ENCODE measurements at regions not wholly inside any gene's neighbourhood (a gene's known extent, or its start where the extent isn't known, plus 50 kb on each side); places are given as distances from the start of the nearest gene placed in this dataset.
"Not testable (repeated sequence)": the region's sequence is repeated elsewhere in the genome, so short reads cannot be mapped to it uniquely, and the experiment has no call there.

DNA sequence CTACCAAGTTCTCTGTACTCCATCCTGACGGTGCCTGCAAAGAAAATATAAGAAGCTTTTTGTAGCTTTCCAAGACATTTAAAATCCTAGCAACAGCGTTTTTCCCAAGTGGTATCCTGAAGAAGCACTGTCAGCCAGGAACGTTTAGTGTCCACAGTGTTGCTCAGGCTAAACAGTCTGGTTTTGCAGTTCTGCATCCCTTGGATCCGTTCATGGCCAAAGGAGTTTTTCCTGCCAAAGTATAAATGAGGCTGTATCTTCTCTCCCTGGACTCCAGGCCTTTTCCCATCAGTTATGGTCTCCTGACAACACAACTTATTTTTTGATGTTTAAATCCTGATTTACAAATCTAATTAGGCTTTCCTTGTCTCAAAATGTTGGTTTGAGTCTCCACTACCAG, 925.8 kb downstream of the TLE1 start:
- no peak for ATAC-seq (ENCODE audit: low read depth)
- no peak overlapping the region for H3K27ac ChIP-seq (ENCODE audit: poor library complexity, severe bottlenecking)

GRCh38 chr9:80755586-80755985, 933.8 kb downstream of the TLE1 start:
- no peak for TF ChIP-seq CTCF (IDR thresholded peaks at IDR 0.05; ENCODE audit: poor library complexity, severe bottlenecking)
- ATAC-seq (ENCODE audit: low read depth): no peak
- no peak overlapping the region for H3K4me3 ChIP-seq (ENCODE audit: severe bottlenecking)
- no peak for DNase-seq (ENCODE audit: low spot score)
- H3K4me1 ChIP-seq (ENCODE audit: insufficient read depth, poor library complexity, severe bottlenecking): no peaks in the 10 kb centered on the region
- H3K9me3 ChIP-seq (ENCODE audit: severe bottlenecking): no peaks in the 10 kb centered on the region
- H3K27ac ChIP-seq (ENCODE audit: poor library complexity, severe bottlenecking): no peak overlapping the region
- H3K27me3 ChIP-seq (ENCODE audit: insufficient read depth, poor library complexity, severe bottlenecking): no peaks in the 10 kb centered on the region
- no peaks in the 10 kb centered on the region for H3K36me3 ChIP-seq (ENCODE audit: low read depth)

More for the DNA sequence above, 925.8 kb downstream of the TLE1 start:
- no peak for DNase-seq (ENCODE audit: low spot score)
- Histone ChIP-seq H3K9me3 (ENCODE audit: severe bottlenecking) (no peaks in the 10 kb centered on the region), H3K27me3 (ENCODE audit: insufficient read depth, poor library complexity, severe bottlenecking) (no peaks in the 10 kb centered on the region), H3K4me3 (ENCODE audit: severe bottlenecking) (no peak overlapping the region), H3K4me1 (ENCODE audit: insufficient read depth, poor library complexity, severe bottlenecking) (no peaks in the 10 kb centered on the region), H3K36me3 (ENCODE audit: low read depth) (no peaks in the 10 kb centered on the region)
- TF ChIP-seq CTCF (IDR thresholded peaks at IDR 0.05; ENCODE audit: poor library complexity, severe bottlenecking): no peak

GRCh38 chr9:80747056-80747455, 942.3 kb downstream of the TLE1 start:
- DNase-seq (ENCODE audit: low spot score); ATAC-seq (ENCODE audit: low read depth); H3K4me3 ChIP-seq (ENCODE audit: severe bottlenecking); H3K4me1 ChIP-seq (ENCODE audit: insufficient read depth, poor library complexity, severe bottlenecking); H3K27me3 ChIP-seq (ENCODE audit: insufficient read depth, poor library complexity, severe bottlenecking); H3K36me3 ChIP-seq (ENCODE audit: low read depth); H3K27ac ChIP-seq (ENCODE audit: poor library complexity, severe bottlenecking); H3K9me3 ChIP-seq (ENCODE audit: severe bottlenecking): not testable (repeated sequence)

- no peak for TF ChIP-seq CTCF (IDR thresholded peaks at IDR 0.05; ENCODE audit: poor library complexity, severe bottlenecking)
- H3K4me1 ChIP-seq (ENCODE audit: insufficient read depth, poor library complexity, severe bottlenecking): no peaks in the 10 kb centered on the region
Measured at GRCh38 chr9:80732506-80732905, 956.8 kb downstream of the TLE1 start.

DNA sequence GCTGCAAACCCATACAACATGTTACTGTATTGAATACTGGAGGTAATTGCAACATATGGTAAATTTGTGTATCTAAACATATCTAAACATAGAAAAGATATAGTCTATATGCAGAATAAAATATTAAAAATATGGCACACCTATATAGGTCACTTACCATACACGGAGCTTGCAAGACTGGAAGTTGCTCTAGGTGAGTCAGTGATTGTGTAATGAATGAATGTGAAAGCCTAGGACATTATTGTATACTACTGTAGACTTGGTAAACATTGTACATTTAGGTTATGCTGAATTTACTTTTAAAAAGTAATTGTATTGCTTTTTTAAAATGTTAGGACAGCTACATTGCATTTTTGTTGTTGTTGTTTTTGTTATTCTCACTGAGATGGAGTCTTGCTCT, 968.8 kb downstream of the TLE1 start:
- ATAC-seq (ENCODE audit: low read depth) (peak; percentile 73; the same call in 2 of the 3 replicates), DNase-seq (ENCODE audit: low spot score) (no peak)

More at GRCh38 chr9:80732506-80732905, 956.8 kb downstream of the TLE1 start:
- no peaks in the 10 kb centered on the region for H3K27me3 ChIP-seq (ENCODE audit: insufficient read depth, poor library complexity, severe bottlenecking)
- ATAC-seq (ENCODE audit: low read depth) (no peak), DNase-seq (ENCODE audit: low spot score) (no peak)
- no peak overlapping the region for H3K4me3 ChIP-seq (ENCODE audit: severe bottlenecking)
- H3K27ac ChIP-seq (ENCODE audit: poor library complexity, severe bottlenecking): no peak overlapping the region
- no peaks in the 10 kb centered on the region for H3K36me3 ChIP-seq (ENCODE audit: low read depth)
- no peaks in the 10 kb centered on the region for H3K9me3 ChIP-seq (ENCODE audit: severe bottlenecking)

More for the DNA sequence above, 968.8 kb downstream of the TLE1 start:
- H3K4me3 ChIP-seq (ENCODE audit: severe bottlenecking): no peak overlapping the region
- no peak for TF ChIP-seq CTCF (IDR thresholded peaks at IDR 0.05; ENCODE audit: poor library complexity, severe bottlenecking)
- no peaks in the 10 kb centered on the region for H3K27me3 ChIP-seq (ENCODE audit: insufficient read depth, poor library complexity, severe bottlenecking)
- H3K4me1 ChIP-seq (ENCODE audit: insufficient read depth, poor library complexity, severe bottlenecking): no peaks in the 10 kb centered on the region
- H3K27ac ChIP-seq (ENCODE audit: poor library complexity, severe bottlenecking): no peak overlapping the region
- no peaks in the 10 kb centered on the region for H3K36me3 ChIP-seq (ENCODE audit: low read depth)
- H3K9me3 ChIP-seq (ENCODE audit: severe bottlenecking): no peaks in the 10 kb centered on the region

Measured in RWPE2 (cell line).